ENCODE measurements at regions not wholly inside any gene's neighbourhood (a gene's known extent, or its start where the extent isn't known, plus 50 kb on each side); places are given as distances from the start of the nearest gene placed in this dataset.

DNA sequence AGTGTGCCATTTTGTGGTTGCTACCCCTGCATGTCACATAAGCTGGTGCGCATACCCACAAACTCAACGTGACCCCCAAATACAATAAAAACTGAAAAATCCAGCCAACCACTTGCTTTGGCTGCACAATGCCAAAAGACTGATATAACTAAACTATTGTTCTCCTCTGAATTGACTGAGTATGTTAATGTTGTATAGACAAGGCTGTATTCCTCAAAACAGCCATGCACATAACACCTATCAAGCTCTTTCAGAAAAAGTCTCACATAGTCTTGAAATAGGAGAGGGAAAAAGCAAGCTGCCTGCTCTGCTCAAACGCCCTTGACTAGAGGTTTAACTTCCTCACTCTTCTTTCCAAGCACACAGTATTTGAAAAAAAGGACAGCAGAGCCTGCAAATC, 126.4 kb upstream of the NOCT start:
- ATAC-seq (no peak), DNase-seq (no peak)
- no peaks in the 10 kb centered on the region for H3K9me3 Mint-ChIP-seq (ENCODE audit: insufficient read depth)
- H3K4me3 Mint-ChIP-seq, result no peak overlapping the region
- H3K27me3 Mint-ChIP-seq (ENCODE audit: low read depth), result peaks cover 4% of the 10 kb centered on the region
- ChIA-PET POLR2A (no interaction called here), CTCF (no interaction called here)
- H3K36me3 Mint-ChIP-seq (ENCODE audit: low read depth), result no peaks in the 10 kb centered on the region
- H3K4me1 Mint-ChIP-seq (ENCODE audit: low read depth), result no peaks in the 10 kb centered on the region
- no peak overlapping the region for H3K27ac Mint-ChIP-seq

DNA sequence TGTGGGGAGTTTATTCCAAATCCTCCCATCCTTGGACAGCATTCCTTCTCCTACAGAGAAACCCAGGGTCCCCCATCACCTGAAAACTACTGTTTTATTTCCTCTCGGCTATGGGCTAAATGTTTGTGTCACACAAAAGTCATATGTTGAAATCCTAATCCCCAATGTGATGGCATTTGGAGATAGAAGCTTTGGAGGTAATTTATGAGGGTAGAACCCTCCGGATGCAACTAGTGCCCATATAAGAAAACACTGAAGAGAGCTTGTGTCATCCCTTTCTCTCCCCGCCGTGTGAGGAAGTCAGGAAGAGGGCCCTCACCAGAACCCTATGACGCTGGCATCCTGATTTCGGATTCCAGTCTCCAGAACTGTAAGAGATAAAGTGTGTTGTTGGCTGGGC, 127.8 kb upstream of the NOCT start:
- DNase-seq (no peak), ATAC-seq (no peak)
- CTCF ChIA-PET, result no interaction called here
- Mint-ChIP-seq H3K4me1 (ENCODE audit: low read depth) (no peaks in the 10 kb centered on the region), H3K27me3 (ENCODE audit: low read depth) (peaks cover 6% of the 10 kb centered on the region), H3K27ac (no peak overlapping the region), H3K9me3 (ENCODE audit: insufficient read depth) (no peaks in the 10 kb centered on the region), H3K4me3 (no peak overlapping the region), H3K36me3 (ENCODE audit: low read depth) (no peaks in the 10 kb centered on the region)
- POLR2A ChIA-PET, result no interaction called here

DNA sequence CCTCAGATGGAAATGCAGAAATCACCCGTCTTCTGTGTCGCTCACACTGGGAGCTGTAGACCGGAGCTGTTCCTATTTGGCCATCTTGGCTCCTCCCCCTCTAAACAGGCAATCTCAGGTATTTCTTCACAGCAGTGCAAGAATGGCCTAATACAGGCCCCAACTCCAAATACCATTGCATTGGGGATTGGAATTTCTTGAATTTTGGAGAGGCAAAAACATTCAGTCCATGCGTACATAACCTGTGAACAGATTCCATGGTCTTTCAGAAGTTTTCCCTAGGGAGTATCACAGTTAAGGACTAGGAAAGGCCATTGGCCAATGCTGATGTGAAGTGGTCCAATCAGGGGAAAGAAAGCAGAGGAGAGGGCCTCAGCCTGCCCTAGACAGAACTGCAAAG, 128.2 kb upstream of the NOCT start:
- H3K4me1 Mint-ChIP-seq (ENCODE audit: low read depth), result no peaks in the 10 kb centered on the region
- H3K36me3 Mint-ChIP-seq (ENCODE audit: low read depth), result no peaks in the 10 kb centered on the region
- ChIA-PET CTCF (no interaction called here), POLR2A (no interaction called here)
- ATAC-seq (no peak), DNase-seq (no peak)
- H3K4me3 Mint-ChIP-seq, result no peak overlapping the region
- no peak overlapping the region for H3K27ac Mint-ChIP-seq
- H3K9me3 Mint-ChIP-seq (ENCODE audit: insufficient read depth), result no peaks in the 10 kb centered on the region
- peaks cover 6% of the 10 kb centered on the region for H3K27me3 Mint-ChIP-seq (ENCODE audit: low read depth)

- Mint-ChIP-seq H3K9me3 (ENCODE audit: insufficient read depth) (no peaks in the 10 kb centered on the region), H3K27me3 (ENCODE audit: low read depth) (peaks cover 8% of the 10 kb centered on the region), H3K4me1 (ENCODE audit: low read depth) (no peaks in the 10 kb centered on the region), H3K27ac (no peak overlapping the region), H3K4me3 (no peak overlapping the region), H3K36me3 (ENCODE audit: low read depth) (no peaks in the 10 kb centered on the region)
- CTCF ChIA-PET, result no interaction called here
- POLR2A ChIA-PET, result no interaction called here
- ATAC-seq, result no peak
- no peak for DNase-seq
These were observed 135.8 kb upstream of the NOCT start for GRCh38 chr4:138879757-138880156.

DNA sequence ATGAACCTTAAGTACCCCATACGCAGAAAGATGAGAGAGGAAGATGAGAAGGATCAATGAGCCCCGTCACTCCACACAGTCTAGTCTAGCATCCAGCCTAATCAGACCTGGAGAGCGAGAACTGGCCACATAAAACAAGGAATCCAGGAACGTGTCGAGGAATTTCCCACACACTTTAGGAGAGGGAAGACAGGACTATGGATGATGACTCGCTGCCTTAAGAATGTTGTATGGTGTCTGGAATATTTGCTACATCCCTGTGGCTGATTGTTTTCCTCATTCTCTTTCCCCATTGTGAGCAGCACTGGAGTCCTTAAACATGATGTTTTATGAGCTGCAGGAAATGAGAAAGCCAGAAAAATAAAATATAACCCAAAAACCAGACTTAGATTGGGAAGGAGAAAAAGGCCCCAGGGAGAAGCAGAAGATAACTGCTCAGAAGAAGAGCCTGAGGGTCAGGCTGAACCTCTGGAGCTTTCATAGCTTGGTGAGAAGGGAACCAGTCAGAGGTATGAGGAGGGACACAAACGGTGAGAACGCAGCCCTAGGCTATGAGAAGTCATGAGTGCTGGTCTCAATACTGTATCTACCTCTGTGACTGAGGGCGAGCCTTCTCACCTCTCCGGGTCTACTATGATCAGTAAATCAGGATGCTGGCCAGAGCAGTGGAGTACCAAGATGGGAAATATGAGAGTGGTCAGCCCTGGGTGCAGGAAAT, 139.5 kb upstream of the NOCT start:
- Mint-ChIP-seq H3K27ac (no peak overlapping the region), H3K9me3 (ENCODE audit: insufficient read depth) (no peaks in the 10 kb centered on the region), H3K36me3 (ENCODE audit: low read depth) (no peaks in the 10 kb centered on the region), H3K27me3 (ENCODE audit: low read depth) (peaks cover 14% of the 10 kb centered on the region), H3K4me3 (no peak overlapping the region), H3K4me1 (ENCODE audit: low read depth) (no peaks in the 10 kb centered on the region)
- ATAC-seq (no peak), DNase-seq (no peak)
- POLR2A ChIA-PET, result no interaction called here
- CTCF ChIA-PET, result no interaction called here

GRCh38 chr4:138871555-138871875, 144.1 kb upstream of the NOCT start:
- Mint-ChIP-seq H3K27me3 (ENCODE audit: low read depth) (peaks cover 14% of the 10 kb centered on the region), H3K27ac (no peak overlapping the region), H3K4me3 (no peak overlapping the region), H3K4me1 (ENCODE audit: low read depth) (no peaks in the 10 kb centered on the region), H3K36me3 (ENCODE audit: low read depth) (no peaks in the 10 kb centered on the region), H3K9me3 (ENCODE audit: insufficient read depth) (no peaks in the 10 kb centered on the region)
- ATAC-seq, result no peak
- no peak for DNase-seq
- ChIA-PET CTCF (interaction anchor here (0.6 to 1.6 kb wide), 11 partner anchors 11 to 919 kb away, joined by 3 to 13 read pairs (median 4); no protein-coding TSS in a partner anchor), POLR2A (no interaction called here)

GRCh38 chr4:138870737-138871554, 144.6 kb upstream of the NOCT start:
- DNase-seq (peak; percentile 65), ATAC-seq (no peak)
- Mint-ChIP-seq H3K9me3 (ENCODE audit: insufficient read depth) (no peaks in the 10 kb centered on the region), H3K27ac (no peak overlapping the region), H3K4me1 (ENCODE audit: low read depth) (no peaks in the 10 kb centered on the region), H3K36me3 (ENCODE audit: low read depth) (no peaks in the 10 kb centered on the region), H3K4me3 (no peak overlapping the region), H3K27me3 (ENCODE audit: low read depth) (peaks cover 14% of the 10 kb centered on the region)
- POLR2A ChIA-PET, result no interaction called here
- CTCF ChIA-PET, result interaction anchor here (0.6 to 1.6 kb wide), 11 partner anchors 11 to 918 kb away, joined by 3 to 13 read pairs (median 4); no protein-coding TSS in a partner anchor

GRCh38 chr4:138869631-138870030, 145.9 kb upstream of the NOCT start:
- Mint-ChIP-seq H3K27me3 (ENCODE audit: low read depth) (peaks cover 13% of the 10 kb centered on the region), H3K36me3 (ENCODE audit: low read depth) (no peaks in the 10 kb centered on the region), H3K4me1 (ENCODE audit: low read depth) (peaks cover 3% of the 10 kb centered on the region), H3K4me3 (no peak overlapping the region), H3K27ac (no peak overlapping the region), H3K9me3 (ENCODE audit: insufficient read depth) (no peaks in the 10 kb centered on the region)
- ATAC-seq, result no peak
- POLR2A ChIA-PET, result no interaction called here
- CTCF ChIA-PET, result no interaction called here
- DNase-seq, result no peak

DNA sequence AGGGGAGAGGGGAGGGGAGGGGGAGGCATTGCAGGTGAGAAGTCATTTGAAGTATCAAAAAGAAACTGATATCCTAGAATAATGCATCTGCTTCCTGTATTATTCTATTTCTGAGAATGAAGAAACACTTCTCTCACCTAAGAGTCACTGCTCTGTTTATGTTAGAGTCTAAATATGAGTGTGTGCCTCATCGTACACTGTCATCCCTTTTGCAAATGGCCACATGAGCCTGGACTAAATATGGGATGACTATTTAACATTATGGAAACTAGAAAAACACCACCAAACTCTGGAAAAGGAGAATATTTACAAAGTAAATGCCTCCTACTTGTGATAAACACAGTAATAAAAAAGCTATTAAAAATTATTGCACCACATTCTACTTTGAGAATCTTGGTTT, 146.4 kb upstream of the NOCT start:
- Mint-ChIP-seq H3K36me3 (ENCODE audit: low read depth) (no peaks in the 10 kb centered on the region), H3K4me1 (ENCODE audit: low read depth) (peaks cover 3% of the 10 kb centered on the region), H3K27ac (no peak overlapping the region), H3K9me3 (ENCODE audit: insufficient read depth) (no peaks in the 10 kb centered on the region), H3K27me3 (ENCODE audit: low read depth) (peaks cover 15% of the 10 kb centered on the region), H3K4me3 (no peak overlapping the region)
- DNase-seq (no peak), ATAC-seq (no peak)
- ChIA-PET POLR2A (no interaction called here), CTCF (no interaction called here)

DNA sequence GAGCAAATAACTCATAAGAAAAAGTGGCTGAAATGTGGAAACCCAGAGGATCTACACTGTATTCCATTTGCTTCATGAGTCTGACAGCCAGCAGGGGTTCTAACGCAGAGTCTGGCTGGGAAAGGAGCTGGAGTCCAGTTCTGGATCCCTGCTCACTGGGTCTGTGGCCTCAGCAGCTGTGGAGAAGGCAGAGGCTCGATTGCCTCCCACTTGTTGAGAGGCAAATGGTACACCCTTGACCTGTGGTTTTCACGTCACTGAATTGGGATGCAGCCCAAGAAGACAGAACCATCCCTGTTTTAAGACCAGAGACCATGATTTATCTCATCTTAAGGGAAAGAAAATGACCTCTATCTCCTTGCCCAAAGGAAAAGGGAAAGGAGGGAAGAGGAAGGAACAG, 147.0 kb upstream of the NOCT start:
- ATAC-seq (no peak), DNase-seq (no peak)
- CTCF ChIA-PET, result no interaction called here
- Mint-ChIP-seq H3K9me3 (ENCODE audit: insufficient read depth) (no peaks in the 10 kb centered on the region), H3K27me3 (ENCODE audit: low read depth) (peaks cover 15% of the 10 kb centered on the region), H3K36me3 (ENCODE audit: low read depth) (no peaks in the 10 kb centered on the region), H3K27ac (no peak overlapping the region), H3K4me3 (no peak overlapping the region), H3K4me1 (ENCODE audit: low read depth) (peaks cover 3% of the 10 kb centered on the region)
- POLR2A ChIA-PET, result no interaction called here

- H3K36me3 Mint-ChIP-seq (ENCODE audit: low read depth), result no peaks in the 10 kb centered on the region
- ATAC-seq, result no peak
- H3K27ac Mint-ChIP-seq, result no peak overlapping the region
- no peak for DNase-seq
- peaks cover 11% of the 10 kb centered on the region for H3K27me3 Mint-ChIP-seq (ENCODE audit: low read depth)
- H3K4me3 Mint-ChIP-seq, result no peak overlapping the region
- peaks cover 3% of the 10 kb centered on the region for H3K4me1 Mint-ChIP-seq (ENCODE audit: low read depth)
- H3K9me3 Mint-ChIP-seq (ENCODE audit: insufficient read depth), result no peaks in the 10 kb centered on the region
- ChIA-PET POLR2A (no interaction called here), CTCF (no interaction called here)
These were observed 148.2 kb upstream of the NOCT start for GRCh38 chr4:138867404-138867803.

DNA sequence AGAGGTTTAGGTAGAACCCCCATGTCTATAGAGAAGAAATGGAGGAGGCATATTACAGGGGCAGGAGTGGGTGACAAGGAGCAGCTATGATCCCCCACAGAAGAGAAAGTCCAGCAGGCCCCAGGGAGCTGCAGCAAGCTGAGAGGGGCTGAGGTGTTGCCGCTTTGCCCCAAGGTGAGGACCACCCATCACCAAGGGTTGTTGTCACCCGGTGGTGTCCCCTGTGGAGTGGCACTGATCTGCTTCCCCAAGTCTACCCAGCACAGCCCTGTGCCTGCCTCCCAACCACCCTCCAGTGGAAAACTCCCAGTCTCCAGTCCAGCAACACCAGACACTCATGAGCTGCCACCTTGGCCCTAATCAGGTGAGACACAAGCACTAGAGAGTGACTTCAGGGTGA, 149.3 kb upstream of the NOCT start:
- Mint-ChIP-seq H3K9me3 (ENCODE audit: insufficient read depth) (no peaks in the 10 kb centered on the region), H3K4me1 (ENCODE audit: low read depth) (peaks cover 3% of the 10 kb centered on the region), H3K4me3 (no peak overlapping the region), H3K36me3 (ENCODE audit: low read depth) (no peaks in the 10 kb centered on the region), H3K27me3 (ENCODE audit: low read depth) (peaks cover 8% of the 10 kb centered on the region), H3K27ac (no peak overlapping the region)
- CTCF ChIA-PET, result no interaction called here
- DNase-seq (no peak), ATAC-seq (no peak)
- POLR2A ChIA-PET, result no interaction called here

DNA sequence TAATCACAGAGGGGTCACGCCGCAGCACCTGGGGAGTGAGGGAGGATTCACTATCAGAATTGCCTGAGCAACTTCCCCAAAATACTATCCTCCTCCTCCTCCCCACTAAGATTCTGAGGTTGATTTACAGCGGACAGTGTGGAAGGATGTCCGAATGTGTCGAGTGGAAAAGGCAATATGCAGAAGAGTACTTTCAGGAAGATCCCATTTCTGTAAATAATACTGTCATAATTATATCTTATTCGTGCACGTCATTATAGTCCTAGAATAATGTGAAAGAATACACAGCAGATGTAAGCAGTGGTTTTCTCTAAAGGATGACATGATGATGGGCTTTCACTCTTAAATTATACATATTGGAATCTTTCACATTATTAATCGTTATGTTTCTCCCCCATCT, 149.8 kb upstream of the NOCT start:
- ATAC-seq (no peak), DNase-seq (no peak)
- peaks cover 3% of the 10 kb centered on the region for H3K4me1 Mint-ChIP-seq (ENCODE audit: low read depth)
- ChIA-PET CTCF (no interaction called here), POLR2A (no interaction called here)
- H3K27ac Mint-ChIP-seq, result no peak overlapping the region
- H3K9me3 Mint-ChIP-seq (ENCODE audit: insufficient read depth), result no peaks in the 10 kb centered on the region
- no peak overlapping the region for H3K4me3 Mint-ChIP-seq
- no peaks in the 10 kb centered on the region for H3K36me3 Mint-ChIP-seq (ENCODE audit: low read depth)
- peaks cover 4% of the 10 kb centered on the region for H3K27me3 Mint-ChIP-seq (ENCODE audit: low read depth)

All from activated CD8-positive, alpha-beta T cell treated with anti-CD3 and anti-CD28 coated beads, Interleukin-2, amount 10 ng/mL, durations not matched to agents 7 days and 5 days (primary cell).